ENCODE measurements at regions not wholly inside any gene's neighbourhood (a gene's known extent, or its start where the extent isn't known, plus 50 kb on each side); places are given as distances from the start of the nearest gene placed in this dataset.
A peak's percentile ranks its signal among the peaks of the same experiment; 100 is the strongest.
"Not testable (repeated sequence)": the region's sequence is repeated elsewhere in the genome, so short reads cannot be mapped to it uniquely, and the experiment has no call there.

DNA sequence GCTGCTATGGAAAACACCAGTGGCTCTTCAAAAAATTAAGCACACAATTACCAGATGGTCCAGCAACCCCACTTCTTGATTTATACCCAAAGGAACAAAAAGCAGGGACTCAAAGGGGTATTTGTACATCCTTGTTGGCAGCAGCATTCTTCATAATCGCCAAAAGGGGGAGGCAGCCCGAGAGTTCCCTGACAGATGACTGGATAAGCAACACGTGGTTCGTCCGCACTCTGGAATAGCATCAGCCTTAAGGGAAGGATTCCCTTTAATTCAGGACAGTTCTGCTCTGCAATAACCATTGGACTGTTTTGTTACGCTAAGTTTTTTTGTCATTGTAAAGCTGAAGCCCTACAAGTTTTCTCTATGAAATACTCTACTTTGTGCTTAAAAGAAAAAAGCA is 76.7 kb upstream of the TWIST2 start:
- peak in 1 of 2 donors; percentile 51 for DNase-seq

DNA sequence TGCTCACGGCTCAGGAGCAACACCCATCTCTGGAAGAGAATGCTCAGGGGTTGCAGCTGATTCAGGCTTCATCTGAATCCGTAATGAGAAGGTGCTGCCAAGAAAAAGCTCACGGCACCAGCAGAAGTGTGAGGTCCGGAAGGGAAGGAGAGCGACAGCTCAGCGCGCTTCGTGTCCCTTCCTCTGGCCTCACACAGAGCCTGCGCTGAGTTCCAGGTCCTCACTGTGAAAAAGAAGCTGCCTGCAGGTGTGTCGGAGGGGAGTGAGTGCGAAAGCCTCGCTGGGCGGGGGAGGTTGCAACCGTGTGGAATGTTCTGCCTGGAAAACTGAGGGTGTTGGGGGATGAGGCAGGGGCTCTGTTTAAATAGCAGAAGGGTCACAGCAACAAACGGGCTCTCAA is 76.2 kb upstream of the TWIST2 start:
- no peak for DNase-seq

DNA sequence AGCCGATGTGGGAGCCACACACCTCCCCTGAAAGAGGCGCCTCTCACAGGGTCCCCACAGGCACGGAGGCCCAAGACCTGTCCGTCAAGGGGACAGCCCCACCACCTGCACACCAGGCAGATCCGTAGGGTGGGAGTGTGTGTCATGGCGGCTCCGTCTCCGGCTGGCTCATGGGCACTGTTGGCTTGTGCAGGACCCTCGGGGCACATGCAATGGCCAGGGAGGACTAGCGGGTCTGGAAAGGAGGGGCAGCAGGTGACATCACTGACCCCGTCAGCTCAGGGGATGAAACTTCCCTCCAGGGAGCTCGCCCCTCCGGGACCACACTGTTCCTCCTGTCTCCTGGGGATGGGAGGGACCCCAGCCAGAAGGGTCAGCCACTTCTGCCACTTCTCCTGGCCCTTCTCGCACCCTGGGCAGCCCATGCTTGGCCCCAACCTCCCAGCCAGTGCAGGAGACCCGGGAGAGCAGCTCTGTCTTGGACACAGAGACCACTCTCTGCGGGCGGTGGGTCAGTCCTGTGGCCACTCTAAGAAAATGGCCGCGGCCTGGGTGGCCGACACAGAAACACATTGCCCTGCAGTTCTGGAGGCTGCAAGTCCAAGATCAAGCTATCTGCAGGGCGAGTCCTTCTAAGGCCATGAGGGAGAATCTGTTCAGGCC is 75.1 kb upstream of the TWIST2 start:
- no peak for DNase-seq

DNA sequence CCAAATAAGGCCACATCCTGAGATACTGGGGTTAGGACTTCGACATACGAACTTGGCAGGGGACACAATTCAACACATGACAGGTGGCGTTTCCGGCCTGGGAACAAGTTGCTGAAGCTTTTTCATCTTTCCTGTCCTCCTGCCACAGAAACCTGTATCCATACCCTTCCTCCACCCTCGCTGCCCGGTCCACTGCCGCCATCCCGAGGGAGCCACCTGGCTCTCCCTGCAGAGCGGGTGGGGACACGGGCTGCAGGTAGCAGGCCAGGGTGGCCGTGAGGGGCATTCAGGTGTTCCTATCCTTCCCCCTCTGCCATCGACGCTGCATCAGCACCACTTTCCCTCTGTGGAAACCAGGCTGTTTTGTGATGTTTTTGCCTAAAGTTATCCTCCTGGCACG is 74.4 kb upstream of the TWIST2 start:
- no peak for DNase-seq

DNA sequence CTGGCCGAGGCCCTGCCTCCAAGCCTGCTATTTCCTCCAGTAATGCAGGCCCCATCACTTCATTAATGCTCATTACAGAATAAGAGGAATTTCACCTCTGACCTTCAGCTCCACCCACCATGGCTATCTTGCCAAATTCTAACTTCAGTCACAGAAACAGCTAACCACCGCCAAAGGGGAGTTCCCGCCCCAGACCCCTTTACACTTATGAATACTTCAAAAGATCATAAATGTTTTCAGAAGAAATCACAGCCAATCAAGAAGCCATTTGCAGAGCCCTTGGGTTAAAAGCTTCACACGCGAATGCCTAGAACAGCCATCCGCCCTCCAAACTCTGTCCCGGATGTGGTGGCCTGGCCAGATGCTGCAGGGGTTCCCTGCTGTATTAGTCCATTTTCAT is 73.8 kb upstream of the TWIST2 start:
- DNase-seq, result no peak

DNA sequence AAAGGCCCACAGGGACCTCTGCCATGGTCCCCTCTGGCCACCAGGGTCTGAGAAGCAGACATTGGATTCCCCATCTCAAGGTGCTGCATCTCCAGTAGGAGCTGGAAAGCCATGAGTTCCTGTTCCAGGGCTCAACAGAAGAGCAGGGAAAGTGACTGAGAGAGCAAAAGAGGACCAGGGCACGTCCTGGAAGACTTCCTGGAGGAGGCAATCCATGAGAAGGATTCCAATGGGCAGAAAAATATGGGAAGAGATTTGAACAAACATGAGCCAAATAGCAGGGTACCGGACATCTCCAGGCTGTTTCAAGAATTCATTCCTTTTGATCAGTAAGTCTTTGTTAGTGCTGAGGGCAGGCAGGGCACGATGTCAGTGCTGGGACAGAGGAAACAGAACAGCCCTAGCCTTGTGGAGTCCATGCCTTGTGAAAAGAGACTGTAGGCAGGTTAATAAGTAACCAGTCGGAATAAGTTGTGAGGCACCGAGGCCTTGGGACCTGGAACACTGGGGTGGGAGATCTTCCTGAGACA is 72.8 kb upstream of the TWIST2 start:
- DNase-seq, result no peak

DNA sequence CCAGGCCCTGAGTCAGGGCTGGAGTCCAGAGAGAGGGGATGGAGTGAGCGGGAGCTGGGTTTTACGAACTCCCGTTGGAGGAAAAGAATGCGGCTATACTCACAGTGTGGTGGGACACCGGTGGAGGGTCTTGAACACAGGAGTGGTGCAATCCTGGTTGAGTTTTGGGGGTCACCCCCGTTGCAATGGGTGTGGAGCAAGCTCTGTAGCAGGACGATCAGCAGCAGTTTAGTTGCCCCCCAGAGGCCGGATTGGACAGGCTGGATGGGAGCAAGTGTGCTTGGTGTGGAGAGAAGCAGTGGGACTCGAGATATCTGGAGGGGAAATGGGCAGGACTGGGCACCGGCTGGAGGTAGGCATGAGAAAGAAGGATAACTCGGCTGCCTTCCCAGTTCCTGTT is 72.3 kb upstream of the TWIST2 start:
- DNase-seq, result no peak

DNA sequence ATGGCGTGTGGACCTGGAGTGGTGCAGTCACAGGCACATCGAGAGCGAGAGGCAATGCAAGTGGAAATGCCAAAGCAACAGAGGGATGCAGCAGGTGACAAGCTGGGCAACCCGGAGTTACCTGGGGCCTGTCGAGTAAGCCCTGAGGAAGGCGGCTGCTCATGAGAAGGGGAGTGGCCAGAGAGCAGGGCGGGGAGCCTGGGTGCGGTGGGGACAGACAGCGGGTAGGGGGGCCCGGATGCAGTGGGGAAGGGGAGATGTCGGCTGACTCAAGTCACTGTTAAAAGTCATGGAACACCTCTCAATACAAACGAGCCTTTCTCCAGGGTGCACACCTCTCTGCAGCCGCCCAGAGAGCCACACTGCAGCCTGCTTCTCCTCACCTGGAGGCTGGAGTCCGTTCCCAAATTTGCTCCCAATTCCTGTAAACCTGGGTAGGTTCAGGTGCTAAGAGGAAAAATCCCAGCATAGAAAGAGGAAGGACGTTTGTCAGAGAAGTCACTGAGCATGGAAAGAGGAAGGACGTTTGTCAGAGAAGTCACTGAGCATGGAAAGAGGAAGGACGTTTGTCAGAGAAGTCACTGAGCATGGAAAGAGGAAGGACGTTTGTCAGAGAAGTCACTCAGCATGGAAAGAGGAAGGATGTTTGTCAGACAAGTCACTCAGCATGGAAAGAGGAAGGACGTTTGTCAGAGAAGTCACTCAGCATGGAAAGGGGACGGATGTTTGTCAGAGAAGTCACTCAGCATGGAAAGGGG is 71.7 kb upstream of the TWIST2 start:
- no peak for DNase-seq

DNA sequence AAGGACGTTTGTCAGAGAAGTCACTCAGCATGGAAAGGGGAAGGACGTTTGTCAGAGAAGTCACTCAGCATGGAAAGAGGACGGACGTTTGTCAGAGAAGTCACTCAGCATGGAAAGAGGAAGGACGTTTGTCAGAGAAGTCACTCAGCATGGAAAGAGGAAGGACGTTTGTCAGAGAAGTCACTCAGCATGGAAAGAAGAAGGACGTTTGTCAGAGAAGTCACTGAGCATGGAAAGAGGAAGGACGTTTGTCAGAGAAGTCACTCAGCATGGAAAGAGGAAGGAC is 71.2 kb upstream of the TWIST2 start:
- DNase-seq, result not testable (repeated sequence)

DNA sequence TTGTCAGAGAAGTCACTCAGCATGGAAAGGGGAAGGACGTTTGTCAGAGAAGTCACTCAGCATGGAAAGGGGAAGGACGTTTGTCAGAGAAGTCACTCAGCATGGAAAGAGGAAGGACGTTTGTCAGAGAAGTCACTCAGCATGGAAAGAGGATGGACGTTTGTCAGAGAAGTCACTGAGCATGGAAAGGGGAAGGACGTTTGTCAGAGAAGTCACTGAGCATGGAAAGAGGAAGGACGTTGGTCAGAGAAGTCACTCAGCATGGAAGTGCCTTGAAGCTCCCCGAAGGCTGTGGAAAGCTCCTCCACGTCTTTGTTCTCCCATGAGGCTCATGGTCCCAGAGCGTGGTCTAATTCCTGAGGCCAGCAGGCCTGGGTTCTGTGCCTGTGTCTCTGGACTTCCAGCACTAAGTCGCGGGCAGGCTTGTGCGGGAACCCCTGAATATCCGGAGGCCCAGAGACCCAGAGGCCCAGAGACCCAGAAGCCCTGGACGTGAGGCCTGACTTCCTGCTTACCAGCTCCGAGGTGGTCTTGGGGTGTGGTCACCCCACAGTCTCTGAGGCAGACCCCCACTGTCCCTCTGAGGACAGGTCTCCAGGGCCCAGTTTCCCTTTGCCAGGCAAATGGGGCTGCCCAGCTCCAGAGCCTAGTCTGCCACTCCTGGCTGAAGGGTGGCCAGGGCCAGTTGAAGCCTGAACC is 70.4 kb upstream of the TWIST2 start:
- DNase-seq, result no peak

DNA sequence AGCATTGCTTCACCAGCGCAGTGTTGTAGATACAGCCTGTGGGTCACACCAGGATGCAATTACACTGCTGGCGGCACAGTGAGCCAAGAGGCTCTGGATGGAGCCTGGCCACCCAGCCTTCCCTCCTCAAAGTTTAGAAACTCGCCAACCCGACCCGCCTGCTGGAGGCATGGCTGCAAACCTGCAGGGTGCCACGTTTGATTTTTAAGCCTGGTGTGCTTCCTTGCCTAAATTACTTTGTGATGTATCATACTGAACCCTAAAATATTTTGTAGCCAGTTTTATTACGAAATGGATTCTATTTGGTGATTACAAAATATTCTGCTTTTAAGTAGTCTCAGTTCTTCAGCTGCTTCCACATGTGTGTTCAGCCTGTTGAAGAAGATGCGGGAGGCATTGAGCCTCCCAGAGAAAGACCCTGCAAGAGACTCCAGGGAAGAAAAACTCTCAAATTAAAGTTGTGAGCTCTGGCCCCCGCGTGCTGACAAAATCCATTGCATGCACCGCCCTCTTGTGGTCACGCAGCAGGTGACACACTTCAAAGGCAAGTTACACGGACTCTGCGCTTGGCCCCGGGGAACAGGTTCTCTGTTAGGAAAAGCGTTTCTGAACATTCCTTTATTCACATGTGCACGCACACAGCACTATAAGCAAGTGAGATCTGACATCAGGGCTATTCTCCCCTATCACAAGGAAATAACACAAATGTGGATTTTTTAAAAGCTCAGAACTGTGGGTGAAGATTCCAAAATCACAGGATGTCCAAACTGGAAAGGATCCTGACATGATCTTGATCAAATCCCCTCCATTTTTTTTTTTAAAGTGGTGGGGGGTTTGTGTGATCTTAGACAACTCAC is 63.0 kb upstream of the TWIST2 start:
- DNase-seq, result peak; percentile 45 to 57

DNA sequence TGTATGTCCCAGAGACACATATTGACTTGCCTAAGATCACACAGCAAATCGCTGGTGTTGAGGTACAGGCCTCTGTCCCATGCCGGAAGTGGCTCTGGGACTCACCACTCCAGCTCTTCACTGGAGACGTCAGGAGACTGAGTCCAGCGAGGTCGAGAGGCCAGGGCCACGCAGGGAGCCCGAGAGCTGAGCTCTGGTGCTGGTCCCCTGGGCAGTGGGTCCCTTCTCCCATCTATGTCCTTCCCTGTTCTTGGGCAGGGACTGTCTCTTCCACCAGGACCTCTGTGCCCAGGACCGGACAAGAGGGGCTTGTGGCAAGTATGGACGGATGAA is 62.4 kb upstream of the TWIST2 start:
- DNase-seq, result no peak

DNA sequence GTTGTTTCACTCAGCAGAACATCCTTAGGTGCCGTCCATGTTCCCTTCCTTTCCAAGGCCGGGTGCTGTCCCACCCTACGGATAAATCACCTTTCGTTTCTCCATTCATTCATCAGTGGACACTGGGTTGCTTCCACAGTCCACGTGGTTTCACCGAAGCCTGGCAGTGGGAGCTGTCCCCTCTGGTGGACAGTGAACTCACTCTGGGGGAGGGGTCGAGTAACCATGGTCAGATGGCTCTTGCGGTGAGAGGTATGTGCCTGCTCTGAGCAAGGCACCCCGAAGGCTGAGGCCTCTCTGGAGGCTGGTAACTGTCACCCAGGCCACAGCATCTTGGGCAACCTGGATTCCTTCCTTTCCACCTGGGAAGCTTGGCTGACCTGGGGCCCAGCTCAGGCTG is 61.5 kb upstream of the TWIST2 start:
- no peak for DNase-seq

DNA sequence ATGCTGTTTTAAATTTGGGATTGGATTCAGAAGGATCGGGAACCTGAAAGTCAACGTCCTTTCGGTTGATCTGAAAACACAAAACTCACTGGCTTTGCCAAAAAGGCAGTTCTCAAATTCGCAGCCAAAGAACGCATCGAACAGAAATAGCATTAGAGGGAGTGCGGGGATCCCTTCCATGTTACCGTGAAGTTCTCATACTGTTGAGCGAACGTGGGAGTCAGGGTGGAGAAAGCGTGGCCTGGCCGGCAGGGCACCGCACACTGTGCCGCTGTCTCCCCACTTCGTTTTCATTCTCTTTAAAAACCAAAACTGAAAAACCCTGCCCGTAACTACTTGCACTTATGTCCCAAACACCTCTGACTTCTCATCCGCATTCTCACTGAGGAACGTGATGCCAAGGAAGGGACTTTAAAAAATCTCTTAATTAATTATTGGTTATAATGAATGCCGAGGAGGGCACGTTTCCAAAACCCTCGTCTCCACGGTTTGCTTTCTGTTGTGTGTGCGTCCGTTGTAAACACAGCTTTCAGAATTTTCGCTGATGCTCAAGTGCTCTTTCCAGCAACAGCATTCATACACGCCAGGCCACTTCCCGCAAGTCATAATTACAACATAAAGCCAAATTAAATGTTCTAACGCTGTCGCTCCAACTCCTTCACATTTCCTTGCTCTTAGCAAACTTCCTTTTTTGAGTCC is 60.9 kb upstream of the TWIST2 start:
- DNase-seq, result no peak

DNA sequence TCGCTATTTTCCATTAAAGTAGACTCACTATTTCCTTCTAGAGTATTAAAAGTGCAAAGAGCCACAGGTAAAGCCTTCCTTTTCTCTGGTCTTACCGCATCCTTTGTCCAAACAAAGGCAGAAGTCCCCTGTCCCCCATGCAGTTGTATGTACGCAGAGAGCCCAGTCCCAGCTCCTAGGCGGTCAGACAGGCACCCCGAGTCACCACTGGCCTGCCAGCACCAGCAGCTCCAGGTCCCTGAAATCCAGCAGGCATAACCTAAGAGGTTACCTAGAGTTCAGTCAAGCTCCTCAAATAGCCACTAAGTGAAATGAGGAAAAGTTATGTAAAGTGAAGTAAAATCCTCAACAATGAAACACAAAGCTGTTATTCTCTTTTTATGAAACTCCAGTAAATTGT is 60.4 kb upstream of the TWIST2 start:
- no peak for DNase-seq

DNA sequence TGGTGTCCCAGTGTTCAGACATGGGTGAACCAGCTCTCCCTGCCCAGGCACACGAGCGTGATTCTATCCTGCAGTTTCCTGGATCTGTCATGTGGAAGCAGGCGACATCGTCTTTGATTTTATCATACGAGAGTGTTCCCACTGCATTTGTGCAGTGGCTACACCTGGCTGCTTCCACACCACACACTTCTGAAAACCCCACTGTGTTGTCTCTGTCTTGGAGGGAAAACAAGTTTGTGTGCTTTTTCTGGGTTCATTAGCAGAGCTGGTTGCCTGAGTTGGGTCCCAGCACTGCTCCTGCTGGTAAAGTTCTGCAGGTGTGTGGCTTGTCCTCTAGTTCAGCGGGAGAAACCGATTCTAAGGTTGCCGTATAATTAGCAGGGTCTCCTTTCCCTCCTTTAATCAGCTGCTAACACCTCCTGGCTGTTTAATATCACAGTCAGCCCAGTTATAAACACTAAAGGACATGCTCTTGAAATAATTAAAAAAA is 58.5 kb upstream of the TWIST2 start:
- DNase-seq, result no peak

DNA sequence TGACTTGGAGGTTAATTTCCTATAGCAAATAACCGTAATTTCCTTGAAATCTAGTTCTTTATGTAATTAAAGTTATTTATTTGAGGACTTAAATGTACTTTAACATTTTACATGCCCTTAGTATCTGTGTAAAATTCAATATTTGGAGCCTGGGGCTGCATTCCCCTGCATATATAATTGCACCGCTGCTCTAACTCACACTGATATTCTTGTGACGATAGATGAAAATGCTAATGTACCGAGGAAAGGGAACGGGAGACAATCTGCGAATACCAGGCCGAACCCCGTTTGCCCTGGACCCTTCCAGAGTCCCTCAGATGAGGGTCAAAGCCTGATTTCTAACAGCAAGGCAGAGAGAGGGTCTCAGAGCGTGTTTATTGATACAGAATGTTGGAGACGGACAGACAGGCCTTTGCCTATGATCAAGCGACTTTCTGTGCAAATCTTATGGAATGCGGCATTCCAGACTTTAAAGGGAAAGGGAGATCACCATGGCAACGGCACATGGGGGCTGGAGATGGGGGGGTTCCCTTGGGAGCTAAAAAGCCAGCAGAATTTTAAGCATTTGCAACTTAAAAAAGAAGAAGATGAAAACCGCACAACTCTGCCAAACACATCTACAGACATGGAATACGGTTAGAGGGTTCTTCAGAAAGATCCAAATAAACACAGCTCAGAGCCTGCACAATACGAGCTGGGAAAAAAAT is 57.6 kb upstream of the TWIST2 start:
- DNase-seq, result peak in 1 of 2 donors; percentile 7

DNA sequence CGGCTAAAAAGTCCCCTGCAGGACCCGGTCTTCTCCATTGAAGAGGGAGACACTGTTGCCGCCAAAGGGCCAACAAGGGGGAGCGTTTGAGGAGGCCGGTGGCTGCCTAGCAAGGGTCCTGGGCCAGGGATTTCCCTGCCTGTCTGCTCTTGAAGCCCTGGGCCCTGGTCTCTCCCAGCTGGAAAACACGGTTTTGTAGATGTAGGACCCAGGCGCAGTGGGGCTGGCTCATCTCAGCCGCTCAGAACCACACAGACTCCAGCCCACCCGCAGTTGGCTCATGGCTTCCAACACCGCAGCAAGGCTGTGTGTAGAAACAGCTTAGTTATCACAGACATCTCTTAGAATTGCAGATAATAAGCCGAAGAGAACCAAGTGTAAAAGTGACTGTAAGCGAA is 57.1 kb upstream of the TWIST2 start:
- DNase-seq, result no peak

DNA sequence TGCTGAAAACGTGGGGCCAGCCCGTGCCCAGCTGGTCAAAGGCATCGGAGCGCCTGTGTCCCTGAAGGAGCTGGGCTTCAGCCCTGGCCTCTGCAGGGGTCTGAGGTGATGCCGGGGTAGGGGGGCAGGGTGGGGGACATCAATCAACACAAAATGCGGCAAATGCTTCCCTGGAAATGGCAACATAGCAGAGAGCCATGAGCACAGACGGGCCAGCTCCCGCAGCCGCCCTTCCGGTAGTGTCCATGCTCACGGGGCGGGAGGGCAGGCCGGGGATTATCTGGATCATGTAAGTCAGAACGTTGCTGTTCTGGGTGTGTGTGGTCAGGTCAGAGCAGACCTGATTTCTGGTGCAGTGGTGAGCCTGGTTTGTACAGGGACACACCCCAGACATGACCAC is 56.5 kb upstream of the TWIST2 start:
- DNase-seq, result no peak

DNA sequence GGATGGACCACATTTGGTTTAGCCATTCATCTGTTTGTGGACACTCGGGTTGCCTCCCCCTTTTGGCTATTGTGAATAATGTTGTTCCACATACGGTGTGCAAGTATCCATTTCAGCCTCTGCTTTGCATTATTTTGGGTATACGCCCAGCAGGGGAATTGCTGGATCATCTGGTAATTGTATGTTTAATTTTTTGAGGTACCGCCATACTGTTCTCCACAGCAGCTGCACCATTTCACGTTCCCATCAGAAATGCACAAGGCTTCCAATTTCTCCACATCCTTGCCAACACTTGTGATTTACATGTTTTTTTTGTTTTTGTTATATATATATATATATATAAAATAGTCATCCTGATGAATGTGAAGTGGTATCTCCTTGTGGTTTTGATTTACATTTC is 54.6 kb upstream of the TWIST2 start:
- DNase-seq, result no peak

DNA sequence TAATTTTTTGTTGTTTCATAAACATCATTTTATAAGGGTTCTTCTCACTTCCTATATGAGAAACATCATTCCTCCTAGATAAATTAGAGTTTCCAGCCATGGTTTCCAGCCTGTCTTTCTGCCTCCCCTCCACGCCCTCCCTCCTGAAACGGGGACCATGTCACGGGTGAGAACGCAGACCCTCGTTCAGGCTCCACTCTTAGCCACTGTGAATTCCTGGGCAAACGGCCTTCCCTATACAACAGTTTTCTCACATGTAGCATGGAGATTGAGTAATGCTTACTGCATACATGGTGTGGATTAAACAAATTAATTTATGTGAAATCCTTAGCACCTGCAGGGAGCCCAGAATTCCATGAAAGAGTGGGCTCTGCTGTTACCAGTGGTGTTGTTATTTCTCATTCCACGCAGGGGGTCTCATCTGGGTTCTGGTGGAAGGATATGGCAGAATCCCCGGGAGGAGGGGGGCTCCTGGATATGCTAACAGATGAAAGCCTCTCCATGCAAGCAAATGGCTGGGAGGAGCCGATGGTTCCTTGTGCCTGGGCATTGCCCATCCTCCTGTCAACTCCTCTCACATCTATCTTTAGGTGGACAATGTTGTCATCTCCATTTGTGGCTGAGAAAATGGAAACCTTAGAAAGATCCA is 54.0 kb upstream of the TWIST2 start:
- DNase-seq, result no peak

Data from hippocampal formation (tissue), 2 donors.